ENCODE measurements at regions not wholly inside any gene's neighbourhood (a gene's known extent, or its start where the extent isn't known, plus 50 kb on each side); places are given as distances from the start of the nearest gene placed in this dataset.

- Histone ChIP-seq H3K27me3 (ENCODE audit: insufficient read depth, low read length) (no peaks in the 10 kb centered on the region), H3K9me3 (ENCODE audit: low read length) (no peaks in the 10 kb centered on the region), H3K4me1 (ENCODE audit: insufficient read depth, low read length, severe bottlenecking) (no peaks in the 10 kb centered on the region), H3K4me3 (ENCODE audit: low read depth, low read length, poor library complexity, severe bottlenecking) (no peak overlapping the region), H3K4me2 (ENCODE audit: low read length) (no peak overlapping the region), H3K9ac (ENCODE audit: low read length) (no peak overlapping the region), H2AFZ (ENCODE audit: low read length) (no peak overlapping the region), H4K20me1 (ENCODE audit: insufficient read depth, low read length) (no peaks in the 10 kb centered on the region), H3K27ac (ENCODE audit: low read depth, low read length, poor library complexity, severe bottlenecking) (no peak overlapping the region), H3K9me2 (ENCODE audit: low read depth, low read length) (no peaks in the 10 kb centered on the region), H3F3A (ENCODE audit: insufficient read depth, low read length) (no peaks in the 10 kb centered on the region), H3K79me2 (ENCODE audit: insufficient read depth, low read length) (no peaks in the 10 kb centered on the region), H3K36me3 (ENCODE audit: insufficient read depth, low read length) (no peaks in the 10 kb centered on the region)
- no peak for TF ChIP-seq EZH2 (IDR thresholded peaks at IDR 0.05; ENCODE audit: borderline replicate concordance, low read length)
- TF ChIP-seq, protein P1, sequence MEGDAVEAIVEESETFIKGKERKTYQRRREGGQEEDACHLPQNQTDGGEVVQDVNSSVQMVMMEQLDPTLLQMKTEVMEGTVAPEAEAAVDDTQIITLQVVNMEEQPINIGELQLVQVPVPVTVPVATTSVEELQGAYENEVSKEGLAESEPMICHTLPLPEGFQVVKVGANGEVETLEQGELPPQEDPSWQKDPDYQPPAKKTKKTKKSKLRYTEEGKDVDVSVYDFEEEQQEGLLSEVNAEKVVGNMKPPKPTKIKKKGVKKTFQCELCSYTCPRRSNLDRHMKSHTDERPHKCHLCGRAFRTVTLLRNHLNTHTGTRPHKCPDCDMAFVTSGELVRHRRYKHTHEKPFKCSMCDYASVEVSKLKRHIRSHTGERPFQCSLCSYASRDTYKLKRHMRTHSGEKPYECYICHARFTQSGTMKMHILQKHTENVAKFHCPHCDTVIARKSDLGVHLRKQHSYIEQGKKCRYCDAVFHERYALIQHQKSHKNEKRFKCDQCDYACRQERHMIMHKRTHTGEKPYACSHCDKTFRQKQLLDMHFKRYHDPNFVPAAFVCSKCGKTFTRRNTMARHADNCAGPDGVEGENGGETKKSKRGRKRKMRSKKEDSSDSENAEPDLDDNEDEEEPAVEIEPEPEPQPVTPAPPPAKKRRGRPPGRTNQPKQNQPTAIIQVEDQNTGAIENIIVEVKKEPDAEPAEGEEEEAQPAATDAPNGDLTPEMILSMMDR (IDR thresholded peaks at IDR 0.05; ENCODE audit: low read length), result no peak
Observed at GRCh38 chr1:185626344-185626743, 107.8 kb upstream of the HMCN1 start.

DNA sequence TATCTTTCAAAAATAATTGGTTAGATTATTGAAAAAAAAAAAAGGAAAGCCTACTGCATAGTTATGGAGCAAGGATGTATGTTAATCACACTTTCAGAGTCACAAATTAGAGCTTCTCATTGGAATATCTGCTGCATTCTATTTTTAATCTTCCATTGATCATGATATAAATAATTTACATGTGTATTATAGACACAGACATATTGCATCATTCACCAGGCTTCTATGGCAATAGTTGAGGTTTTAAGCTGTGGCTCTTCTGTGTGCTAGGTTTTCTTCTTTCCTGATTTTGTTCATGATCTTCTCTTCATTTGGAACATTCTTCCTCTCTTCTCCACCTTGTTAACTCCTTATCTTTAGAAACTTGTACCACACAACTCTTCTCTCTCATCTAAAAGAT, 123.2 kb upstream of the HMCN1 start:
- Histone ChIP-seq H3K9me3 (ENCODE audit: low read length) (no peaks in the 10 kb centered on the region), H2AFZ (ENCODE audit: low read length) (no peak overlapping the region), H3K27ac (ENCODE audit: low read depth, low read length, poor library complexity, severe bottlenecking) (no peak overlapping the region), H3K27me3 (ENCODE audit: insufficient read depth, low read length) (no peaks in the 10 kb centered on the region), H3F3A (ENCODE audit: insufficient read depth, low read length) (no peaks in the 10 kb centered on the region), H3K9me2 (ENCODE audit: low read depth, low read length) (no peaks in the 10 kb centered on the region), H4K20me1 (ENCODE audit: insufficient read depth, low read length) (no peaks in the 10 kb centered on the region), H3K79me2 (ENCODE audit: insufficient read depth, low read length) (no peaks in the 10 kb centered on the region), H3K4me1 (ENCODE audit: insufficient read depth, low read length, severe bottlenecking) (no peaks in the 10 kb centered on the region), H3K4me3 (ENCODE audit: low read depth, low read length, poor library complexity, severe bottlenecking) (no peak overlapping the region), H3K4me2 (ENCODE audit: low read length) (no peak overlapping the region), H3K36me3 (ENCODE audit: insufficient read depth, low read length) (no peaks in the 10 kb centered on the region), H3K9ac (ENCODE audit: low read length) (no peak overlapping the region)
- TF ChIP-seq EZH2 (IDR thresholded peaks at IDR 0.05; ENCODE audit: borderline replicate concordance, low read length), result no peak
- TF ChIP-seq, protein P1 (IDR thresholded peaks at IDR 0.05; ENCODE audit: low read length), result no peak

DNA sequence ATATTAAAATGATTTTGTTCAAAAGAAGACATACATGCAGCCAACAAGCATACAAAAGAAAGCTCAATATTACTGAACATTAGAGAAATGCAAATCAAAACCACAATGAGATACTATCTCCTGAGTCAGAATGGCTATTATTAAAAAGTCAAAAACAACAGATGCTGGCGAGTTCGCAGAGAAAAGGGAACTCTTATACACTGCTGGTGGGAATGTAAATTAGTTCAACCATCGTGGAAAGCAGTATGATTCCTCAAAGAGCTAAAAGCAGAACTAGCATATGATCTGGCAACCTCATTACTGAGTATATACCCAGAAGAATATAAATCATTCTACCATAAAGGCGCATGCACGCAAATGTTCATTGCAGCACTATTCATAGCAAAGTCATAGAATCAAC, 126.0 kb upstream of the HMCN1 start:
- Histone ChIP-seq H3K9me2 (ENCODE audit: low read depth, low read length) (no peaks in the 10 kb centered on the region), H3K36me3 (ENCODE audit: insufficient read depth, low read length) (no peaks in the 10 kb centered on the region), H3F3A (ENCODE audit: insufficient read depth, low read length) (no peaks in the 10 kb centered on the region), H3K27ac (ENCODE audit: low read depth, low read length, poor library complexity, severe bottlenecking) (no peak overlapping the region), H3K4me3 (ENCODE audit: low read depth, low read length, poor library complexity, severe bottlenecking) (no peak overlapping the region), H3K9me3 (ENCODE audit: low read length) (no peaks in the 10 kb centered on the region), H3K79me2 (ENCODE audit: insufficient read depth, low read length) (no peaks in the 10 kb centered on the region), H3K27me3 (ENCODE audit: insufficient read depth, low read length) (no peaks in the 10 kb centered on the region), H3K4me1 (ENCODE audit: insufficient read depth, low read length, severe bottlenecking) (peaks cover 3% of the 10 kb centered on the region), H2AFZ (ENCODE audit: low read length) (no peak overlapping the region), H3K4me2 (ENCODE audit: low read length) (no peak overlapping the region), H4K20me1 (ENCODE audit: insufficient read depth, low read length) (no peaks in the 10 kb centered on the region), H3K9ac (ENCODE audit: low read length) (no peak overlapping the region)
- no peak for TF ChIP-seq EZH2 (IDR thresholded peaks at IDR 0.05; ENCODE audit: borderline replicate concordance, low read length)
- TF ChIP-seq, protein P1 (IDR thresholded peaks at IDR 0.05; ENCODE audit: low read length), result no peak
